Chondrocyte (in vitro differentiated cells): ENCODE measurements at regions not wholly inside any gene's neighbourhood (a gene's known extent, or its start where the extent isn't known, plus 50 kb on each side); places are given as distances from the start of the nearest gene placed in this dataset.
"Not testable (repeated sequence)": the region's sequence is repeated elsewhere in the genome, so short reads cannot be mapped to it uniquely, and the experiment has no call there.

Experiments used
- DNase-seq: peaks from one replicate; pipeline ENCODE4 v3.0.0; 2021; ENCODE audit warnings: mixed read lengths, low spot score
- H3K27ac Mint-ChIP-seq: one replicate; pipeline ENCODE4 v1.8.0; 2021; ENCODE audit warnings: mild to moderate bottlenecking, moderate library complexity, mixed read lengths; ENCODE audit not compliant: unreplicated experiment
- H3K27me3 Mint-ChIP-seq: 2 replicates; pipeline ENCODE4 v1.8.0; 2021; ENCODE audit warnings: low read depth, mixed read lengths
- H3K36me3 Mint-ChIP-seq: 2 replicates; pipeline ENCODE4 v1.8.0; 2021; ENCODE audit warnings: low read depth, mixed read lengths
- H3K4me1 Mint-ChIP-seq: 2 replicates; pipeline ENCODE4 v1.8.0; 2021; ENCODE audit warnings: low read depth, mild to moderate bottlenecking, mixed read lengths
- H3K4me3 Mint-ChIP-seq: one replicate; pipeline ENCODE4 v1.8.0; 2021; ENCODE audit warnings: mild to moderate bottlenecking, moderate library complexity, mixed read lengths; ENCODE audit not compliant: unreplicated experiment
- H3K9me3 Mint-ChIP-seq: 2 replicates; pipeline ENCODE4 v1.8.0; 2021; ENCODE audit warnings: low read depth, mixed read lengths
- CTCF ChIP-seq: fragments of 200-600 bp; sonication (generic); IDR thresholded peaks from 2 replicates; pipeline ENCODE4 v1.5.0; 2021; ENCODE audit warnings: antibody characterized with exemption, mild to moderate bottlenecking, moderate library complexity

GRCh38 chr7:152931633-152932032, 172.1 kb downstream of the ACTR3B start:
- Mint-ChIP-seq H3K27ac (no peak overlapping the region), H3K27me3 (peaks cover 2% of the 10 kb centered on the region), H3K36me3 (no peaks in the 10 kb centered on the region), H3K4me1 (no peaks in the 10 kb centered on the region), H3K4me3 (no peak overlapping the region), H3K9me3 (peaks cover 9% of the 10 kb centered on the region)
- DNase-seq: no peak
- no peak for TF ChIP-seq CTCF

- no peak for DNase-seq
- Mint-ChIP-seq H3K36me3 (no peaks in the 10 kb centered on the region), H3K27ac (no peak overlapping the region), H3K4me3 (no peak overlapping the region), H3K9me3 (peaks cover 3% of the 10 kb centered on the region), H3K27me3 (no peaks in the 10 kb centered on the region), H3K4me1 (no peaks in the 10 kb centered on the region)
- no peak for TF ChIP-seq CTCF
These were observed 177.7 kb downstream of the ACTR3B start for GRCh38 chr7:152937282-152937681.

DNA sequence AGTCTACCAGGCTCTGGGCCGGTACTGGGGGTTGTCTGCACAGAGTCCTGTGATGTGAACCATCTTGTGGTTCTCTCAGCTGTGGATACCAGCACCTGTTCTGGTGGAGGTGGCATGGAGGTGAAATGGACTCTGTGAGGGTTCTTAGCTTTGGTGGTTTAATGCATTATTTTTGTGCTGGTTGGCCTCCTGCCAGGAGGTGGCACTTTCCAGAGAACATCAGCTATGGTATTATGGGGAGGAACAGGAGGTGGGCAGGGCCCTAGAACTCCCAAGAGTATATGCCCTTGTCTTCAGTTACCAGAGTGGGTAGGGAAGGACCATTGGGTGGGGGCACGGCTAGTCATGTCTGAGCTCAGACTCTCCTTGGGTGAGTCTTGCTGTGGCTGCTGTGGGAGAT, 187.1 kb downstream of the ACTR3B start:
- H3K27ac Mint-ChIP-seq, H3K36me3 Mint-ChIP-seq, H3K4me1 Mint-ChIP-seq, H3K4me3 Mint-ChIP-seq, DNase-seq, H3K27me3 Mint-ChIP-seq: not testable (repeated sequence)
- peaks cover 15% of the 10 kb centered on the region for H3K9me3 Mint-ChIP-seq

DNA sequence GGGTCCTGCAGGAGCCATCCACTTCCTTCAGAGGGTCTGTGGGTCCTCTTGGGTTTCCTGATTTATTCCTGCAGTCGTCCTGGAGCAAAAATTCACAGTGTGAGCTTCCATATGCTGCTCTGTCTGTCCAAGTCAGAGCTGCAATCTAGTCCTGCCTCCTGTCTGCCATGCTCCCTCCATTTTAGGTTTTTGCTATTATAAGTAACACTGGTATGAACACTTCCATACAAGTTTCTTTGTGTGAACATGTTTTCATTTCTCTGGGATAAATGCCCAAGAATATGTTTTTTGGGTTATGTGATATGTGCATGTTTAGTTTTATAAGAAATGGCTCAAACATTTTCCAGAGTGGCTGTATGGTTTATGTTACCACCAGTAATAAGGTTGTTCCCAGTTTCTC, 188.1 kb downstream of the ACTR3B start:
- H3K27me3 Mint-ChIP-seq: peaks cover 9% of the 10 kb centered on the region
- no peaks in the 10 kb centered on the region for H3K36me3 Mint-ChIP-seq
- DNase-seq: no peak
- no peak for TF ChIP-seq CTCF
- H3K4me3 Mint-ChIP-seq: no peak overlapping the region
- H3K27ac Mint-ChIP-seq: no peak overlapping the region
- no peaks in the 10 kb centered on the region for H3K4me1 Mint-ChIP-seq
- H3K9me3 Mint-ChIP-seq: peaks cover 10% of the 10 kb centered on the region

- Mint-ChIP-seq H3K27me3 (peaks cover 7% of the 10 kb centered on the region), H3K9me3 (peaks cover 4% of the 10 kb centered on the region), H3K27ac (no peak overlapping the region), H3K36me3 (no peaks in the 10 kb centered on the region), H3K4me3 (no peak overlapping the region), H3K4me1 (no peaks in the 10 kb centered on the region)
- no peak for DNase-seq
- no peak for TF ChIP-seq CTCF
These were observed 189.7 kb downstream of the ACTR3B start for GRCh38 chr7:152949253-152949652.

- no peaks in the 10 kb centered on the region for H3K4me1 Mint-ChIP-seq
- no peak for TF ChIP-seq CTCF
- H3K27me3 Mint-ChIP-seq: peaks cover 6% of the 10 kb centered on the region
- DNase-seq: no peak
- H3K36me3 Mint-ChIP-seq: no peaks in the 10 kb centered on the region
- H3K27ac Mint-ChIP-seq: no peak overlapping the region
- H3K9me3 Mint-ChIP-seq: peaks cover 2% of the 10 kb centered on the region
- no peak overlapping the region for H3K4me3 Mint-ChIP-seq
These were observed 190.2 kb downstream of the ACTR3B start for GRCh38 chr7:152949790-152950189.
